SK-N-SH (cell line): ENCODE measurements at regions not wholly inside any gene's neighbourhood (a gene's known extent, or its start where the extent isn't known, plus 50 kb on each side); places are given as distances from the start of the nearest gene placed in this dataset.

Experiments
- CTCF ChIA-PET: fragments of 300-600, 350-600 bp; formaldehyde crosslinking; extraction: SDS; loops from one replicate; lab custom pipeline; 2021; lab: Yijun Ruan, JAX
- POLR2A ChIA-PET: fragments of 350-600 bp; sonication (Branson Sonifier 250); formaldehyde crosslinking; extraction: SDS; loops from one replicate; lab custom pipeline; 2020; ENCODE audit warnings: antibody characterized with exemption, inconsistent platforms; lab: Yijun Ruan, JAX
- DNase-seq: peaks from one replicate; pipeline ENCODE4 v3.0.0; 2012
- H2AFZ ChIP-seq: fragments of 200-600 bp; sonication (generic); 2 replicates; pipeline ENCODE4 v1.8.1; 2016; ENCODE audit warnings: antibody characterized with exemption, mild to moderate bottlenecking, low read depth
- H3F3A ChIP-seq: fragments of 200-600 bp; sonication (generic); replicated peaks from 2 replicates; pipeline ENCODE3; 2016; ENCODE audit warnings: antibody characterized with exemption, mild to moderate bottlenecking; ENCODE audit not compliant: insufficient read depth
- H3K27ac ChIP-seq, 2 experiments: fragments of 200-500 bp in 1 of 2; fragments of 200-600 bp in 1 of 2; sonication (Bioruptor generic) in 1 of 2; sonication (generic), shearing (Covaris generic) in 1 of 2; 2 replicates each; pipeline versions ENCODE4 v1.5.1 to v1.6.1; 2014 to 2016; ENCODE audit warnings: low read depth in 2 of 2, inconsistent platforms in 1 of 2, low read length in 1 of 2, mild to moderate bottlenecking in 1 of 2, mixed read lengths in 1 of 2
- H3K27me3 ChIP-seq: fragments of 200-600 bp; sonication (generic), shearing (Covaris generic); 2 replicates; pipeline ENCODE4 v1.6.1; 2016; ENCODE audit warnings: mixed run types; ENCODE audit not compliant: insufficient read depth
- H3K36me3 ChIP-seq, 2 experiments: fragments of 200-500 bp in 1 of 2; fragments of 200-600 bp in 1 of 2; sonication (Bioruptor generic) in 1 of 2; sonication (generic) in 1 of 2; replicated peaks in 1 of 2; 2 replicates each; pipeline versions ENCODE3 to v1.5.1; 2014 to 2016; ENCODE audit warnings: low read length in 1 of 2, mild to moderate bottlenecking in 1 of 2; ENCODE audit not compliant: insufficient read depth in 2 of 2, control insufficient read depth in 1 of 2
- H3K4me1 ChIP-seq, 2 experiments: fragments of 200-500 bp in 1 of 2; fragments of 200-600 bp in 1 of 2; sonication (Bioruptor generic) in 1 of 2; sonication (generic), shearing (Covaris generic) in 1 of 2; 2 replicates each; pipeline versions ENCODE4 v1.5.1 to v1.6.1; 2014 to 2016; ENCODE audit warnings: low read depth in 1 of 2, low read length in 1 of 2, mixed run types in 1 of 2; ENCODE audit not compliant: insufficient read depth in 2 of 2, control insufficient read depth in 1 of 2
- H3K4me2 ChIP-seq: fragments of 200-600 bp; sonication (generic), shearing (Covaris generic); 2 replicates; pipeline ENCODE4 v1.6.1; 2017; ENCODE audit warnings: mixed run types
- H3K4me3 ChIP-seq, 2 experiments: fragments of 200-500 bp in 1 of 2; fragments of 200-600 bp in 1 of 2; sonication (Bioruptor generic) in 1 of 2; sonication (generic), shearing (Covaris generic) in 1 of 2; 2 replicates each; pipeline versions ENCODE4 v1.5.1 to v1.8.1; 2014 to 2016; ENCODE audit warnings: low read depth in 2 of 2, inconsistent platforms in 1 of 2, low read length in 1 of 2, mild to moderate bottlenecking in 1 of 2, mixed read lengths in 1 of 2, moderate library complexity in 1 of 2
- H3K79me2 ChIP-seq: fragments of 200-600 bp; sonication (generic); 2 replicates; pipeline ENCODE4 v1.8.1; 2017; ENCODE audit warnings: mild to moderate bottlenecking; ENCODE audit not compliant: insufficient read depth
- H3K9ac ChIP-seq: fragments of 200-600 bp; sonication (generic); 2 replicates; pipeline ENCODE4 v1.6.1; 2017; ENCODE audit warnings: mixed run types
- H3K9me2 ChIP-seq: fragments of 200-600 bp; sonication (generic); 2 replicates; pipeline ENCODE4 v1.6.1; 2017; ENCODE audit warnings: mixed run types
- H3K9me3 ChIP-seq: fragments of 200-600 bp; sonication (generic); 2 replicates; pipeline ENCODE4 v1.6.1; 2017; ENCODE audit warnings: mixed run types, mild to moderate bottlenecking, moderate library complexity
- H4K20me1 ChIP-seq: fragments of 200-600 bp; sonication (generic); 2 replicates; pipeline ENCODE4 v1.6.1; 2017; ENCODE audit warnings: mild to moderate bottlenecking, mixed run types; ENCODE audit not compliant: insufficient read depth
- ELF1 ChIP-seq: IDR thresholded peaks from 2 replicates; pipeline ENCODE4 v1.4.0; 2012
- EZH2phosphoT487 ChIP-seq: fragments of 200-600 bp; sonication (generic); IDR thresholded peaks from 2 replicates; pipeline ENCODE4 v1.6.1; 2017; ENCODE audit warnings: low read depth, mixed run types, mild to moderate bottlenecking, antibody characterized with exemption, moderate library complexity, borderline replicate concordance
- FOSL2 ChIP-seq: IDR thresholded peaks from 2 replicates; pipeline ENCODE4 v1.4.0; 2012; ENCODE audit warnings: low read depth, mild to moderate bottlenecking, moderate library complexity, borderline replicate concordance
- FOXM1 ChIP-seq: IDR thresholded peaks from 2 replicates; pipeline ENCODE4 v1.4.0; 2012; ENCODE audit warnings: low read depth, mild to moderate bottlenecking
- MAX ChIP-seq: IDR thresholded peaks from 2 replicates; pipeline ENCODE4 v1.4.0; 2012; ENCODE audit warnings: low read depth
- NFIC ChIP-seq: IDR thresholded peaks from 2 replicates; pipeline ENCODE4 v1.4.0; 2012; ENCODE audit warnings: borderline replicate concordance
- RAD21 ChIP-seq: IDR thresholded peaks from 2 replicates; pipeline ENCODE4 v1.6.1; 2012; ENCODE audit warnings: mild to moderate bottlenecking, low read length
- RCOR1 ChIP-seq: fragments of 150-350 bp; IDR thresholded peaks from 2 replicates; pipeline ENCODE4 v1.6.1; 2017; ENCODE audit warnings: antibody characterized with exemption, low read length
- REST ChIP-seq: IDR thresholded peaks from 2 replicates; pipeline ENCODE4 v1.6.1; 2012; ENCODE audit warnings: mild to moderate bottlenecking, low read depth, low read length, moderate library complexity
- RFX5 ChIP-seq: IDR thresholded peaks from 2 replicates; pipeline ENCODE4 v1.6.1; 2012; ENCODE audit warnings: mild to moderate bottlenecking, improper control_type of control experiment, low read length
- RXRA ChIP-seq: IDR thresholded peaks from 2 replicates; pipeline ENCODE4 v1.4.0; 2012; ENCODE audit warnings: low read depth, mild to moderate bottlenecking, borderline replicate concordance
- SIN3A ChIP-seq: IDR thresholded peaks from 2 replicates; pipeline ENCODE4 v1.6.1; 2012; ENCODE audit warnings: low read depth, mild to moderate bottlenecking, low read length, moderate library complexity, borderline replicate concordance
- SMC3 ChIP-seq: IDR thresholded peaks from 2 replicates; pipeline ENCODE4 v1.6.1; 2012; ENCODE audit warnings: low read depth, low read length, improper control_type of control experiment
- USF1 ChIP-seq: IDR thresholded peaks from 2 replicates; pipeline ENCODE4 v1.4.0; 2012; ENCODE audit warnings: low read depth, borderline replicate concordance
- WGBS: methylation state at CpG from one replicate; pipeline ENCODE4 v1.1.6; 2017; ENCODE audit warnings: low lambda C conversion rate; 5-methylcytosine and 5-hydroxymethylcytosine counted together

GRCh38 chr2:239461291-239462190 lies 60.7 kb upstream of the HDAC4 start:
- H3K79me2 ChIP-seq, result no peaks in the 10 kb centered on the region
- H3K4me3 ChIP-seq, result no peak overlapping the region
- H2AFZ ChIP-seq, result no peak overlapping the region
- POLR2A ChIA-PET, result no interaction called here
- H3K9me2 ChIP-seq, result no peaks in the 10 kb centered on the region
- H3K9ac ChIP-seq, result no peak overlapping the region
- 55% methylated on average over 16 of the region's 19 CpGs for WGBS
- no peaks in the 10 kb centered on the region for H3K27me3 ChIP-seq
- no peaks in the 10 kb centered on the region for H4K20me1 ChIP-seq
- no peaks in the 10 kb centered on the region for H3F3A ChIP-seq
- no peak overlapping the region for H3K27ac ChIP-seq
- H3K36me3 ChIP-seq, result no peaks in the 10 kb centered on the region
- H3K4me2 ChIP-seq, result no peak overlapping the region
- no peak for TF ChIP-seq FOSL2
- TF ChIP-seq MAX, result no peak
- no peak for TF ChIP-seq REST
- no peak for TF ChIP-seq RCOR1
- no peak for TF ChIP-seq NFIC
- TF ChIP-seq RXRA, result no peak
- no peak for TF ChIP-seq FOXM1
- no peak for TF ChIP-seq ELF1
- TF ChIP-seq USF1, result no peak
- no peak for TF ChIP-seq EZH2phosphoT487
- no peak for TF ChIP-seq SIN3A
- no peak for TF ChIP-seq SMC3
- TF ChIP-seq RAD21, result no peak
- TF ChIP-seq RFX5, result no peak
- TF ChIP-seq, all 33 proteins: peak for 0
- Histone ChIP-seq H3K9me3 (no peaks in the 10 kb centered on the region), H3K4me1 (peaks cover 0 to 10% of the 10 kb centered on the region in 2 experiments; a peak in 1 of 4 replicates)
- no peak for DNase-seq
- CTCF ChIA-PET, result interaction anchor here (0.7 kb wide), 1 partner anchor 23 kb away, joined by 3 read pairs; no protein-coding TSS in a partner anchor
